Pancreas (tissue), 10 donors: ENCODE measurements at regions not wholly inside any gene's neighbourhood (a gene's known extent, or its start where the extent isn't known, plus 50 kb on each side); places are given as distances from the start of the nearest gene placed in this dataset.

Experiments used
- ATAC-seq, 4 donors: fragments of 200-7000 bp; cut with Tn5 transposase; one replicate each; pipeline versions ENCODE4 v1.8.0 to v1.9.1; 2020; ENCODE audit warnings: mild to moderate bottlenecking in 4 of 4, moderate library complexity in 4 of 4
- DNase-seq, 6 donors: peaks; one replicate each; pipeline ENCODE4 v3.0.0-alpha.2; 2020
- FAIRE-seq: peaks from 2 replicates; lab custom pipeline; 2012; peaks lifted over from hg19 to GRCh38; lab: Jason Lieb, UNC
- H3K27ac ChIP-seq, 4 donors: fragments of 200-600 bp; sonication (generic); 1 replicate in 3 of 4; 2 replicates in 1 of 4; pipeline versions ENCODE4 v1.5.0 to v1.8.0; 2020
- H3K27me3 ChIP-seq, 4 donors: fragments of 200-600 bp; one replicate each; pipeline ENCODE4 v1.8.0; 2021
- H3K36me3 ChIP-seq, 3 donors: fragments of 200-600 bp; sonication (generic) in 1 of 3; one replicate each; pipeline versions ENCODE4 v1.5.0 to v1.8.0; 2020 to 2021
- H3K4me1 ChIP-seq, 3 donors: fragments of 200-600 bp; one replicate each; pipeline ENCODE4 v1.8.0; 2021
- H3K4me3 ChIP-seq, 4 donors: fragments of 200-600 bp; sonication (generic) in 2 of 4; one replicate each; pipeline versions ENCODE4 v1.5.0 to v1.8.0; 2020 to 2021
- H3K9me3 ChIP-seq, 4 donors: fragments of 200-600 bp; one replicate each; pipeline ENCODE4 v1.8.0; 2021
- CTCF ChIP-seq, 4 donors: fragments of 200-600 bp; sonication (generic) in 3 of 4; IDR thresholded peaks; one replicate each; pipeline versions ENCODE4 v1.5.0 to v1.8.0; 2021; ENCODE audit warnings: antibody characterized with exemption in 4 of 4
- WGBS, 2 donors: extraction: QIAGEN DNeasy Blood & Tissue Kit; methylation state at CpG; one replicate each; pipeline ENCODE4 v1.1.7; 2013; 5-methylcytosine and 5-hydroxymethylcytosine counted together
- intact Hi-C, 3 donors: fragments of 100-400 bp; cut with DNase I; formaldehyde crosslinking; loops; one replicate each; pipeline versions ENCODE4 v1.11.1 to v1.14.2; 2022
- donor health status: healthy with polysubstance abuse.
- donor health status: DM: no; HTN: no; CAD: no; lungs with moderate emphysema.
- donor health status: DM: no; HTN: no; CAD: no.
- donor health status: control.
- donor health status: control.
- donor health status: Bipolar disorder and iron deficiency.
- donor health status: DM: yes; HTN: yes; CAD: no.
- donor health status: DM: no; HTN: no; CAD: no.
- donor health status: DM: no; HTN: no; CAD: no.
- donor health status: DM: yes; HTN: yes; CAD: no.

- Histone ChIP-seq H3K36me3 (no peaks in the 10 kb centered on the region), H3K27ac (no peak overlapping the region), H3K9me3 (no peaks in the 10 kb centered on the region), H3K4me1 (no peaks in the 10 kb centered on the region), H3K4me3 (no peak overlapping the region), H3K27me3 (no peaks in the 10 kb centered on the region)
- DNase-seq (no peak), FAIRE-seq (no peak), ATAC-seq (peak in 2 of 4 donors; percentile 20 to 51)
- no peak for TF ChIP-seq CTCF (IDR thresholded peaks at IDR 0.05)
- WGBS, 2 donors = 32 to 56% methylated on average over 1 of the region's 1 CpG
- intact Hi-C loops = no loop called here
These were observed 428.3 kb downstream of the DNAH5 start for GRCh38 chr5:13516195-13516594.

- H3K27me3 ChIP-seq = no peaks in the 10 kb centered on the region
- no peak for FAIRE-seq
These were observed 433.0 kb downstream of the DNAH5 start for GRCh38 chr5:13511442-13511841.

GRCh38 chr5:13510616-13511015 lies 433.9 kb downstream of the DNAH5 start:
- Histone ChIP-seq H3K4me3 (no peak overlapping the region), H3K27ac (no peak overlapping the region), H3K36me3 (no peaks in the 10 kb centered on the region), H3K4me1 (no peaks in the 10 kb centered on the region), H3K9me3 (no peaks in the 10 kb centered on the region), H3K27me3 (no peaks in the 10 kb centered on the region)
- DNase-seq = no peak
- intact Hi-C loops = no loop called here
- ATAC-seq = no peak
- TF ChIP-seq CTCF (IDR thresholded peaks at IDR 0.05) = no peak
- WGBS, 2 donors = 38 to 40% methylated on average over 4 of the region's 4 CpGs
- FAIRE-seq = no peak

More at GRCh38 chr5:13511442-13511841, 433.0 kb downstream of the DNAH5 start:
- ATAC-seq = no peak
- H3K36me3 ChIP-seq = no peaks in the 10 kb centered on the region
- H3K9me3 ChIP-seq = no peaks in the 10 kb centered on the region
- WGBS, 2 donors = 59 to 74% methylated on average over 2 of the region's 2 CpGs
- no peak overlapping the region for H3K27ac ChIP-seq
- intact Hi-C loops = no loop called here
- H3K4me3 ChIP-seq = no peak overlapping the region
- no peak for DNase-seq
- TF ChIP-seq CTCF (IDR thresholded peaks at IDR 0.05) = no peak
- H3K4me1 ChIP-seq = no peaks in the 10 kb centered on the region

GRCh38 chr5:13508559-13508958 lies 435.9 kb downstream of the DNAH5 start:
- DNase-seq = no peak
- no peak for ATAC-seq
- TF ChIP-seq CTCF (IDR thresholded peaks at IDR 0.05) = no peak
- H3K9me3 ChIP-seq = no peaks in the 10 kb centered on the region
- intact Hi-C loops = no loop called here
- no peak overlapping the region for H3K27ac ChIP-seq
- WGBS, 2 donors = 56 to 62% methylated on average over 2 of the region's 2 CpGs
- H3K27me3 ChIP-seq = no peaks in the 10 kb centered on the region
- no peaks in the 10 kb centered on the region for H3K4me1 ChIP-seq
- no peaks in the 10 kb centered on the region for H3K36me3 ChIP-seq
- no peak for FAIRE-seq
- H3K4me3 ChIP-seq = no peak overlapping the region

- intact Hi-C loops = no loop called here
- no peak for FAIRE-seq
- H3K36me3 ChIP-seq = no peaks in the 10 kb centered on the region
- no peak overlapping the region for H3K27ac ChIP-seq
- H3K4me3 ChIP-seq = no peak overlapping the region
- H3K9me3 ChIP-seq = no peaks in the 10 kb centered on the region
- DNase-seq = no peak
- 86 to 97% methylated on average over 1 of the region's 1 CpG for WGBS, 2 donors
- ATAC-seq = no peak
- no peak for TF ChIP-seq CTCF (IDR thresholded peaks at IDR 0.05)
- H3K4me1 ChIP-seq = no peaks in the 10 kb centered on the region
- no peaks in the 10 kb centered on the region for H3K27me3 ChIP-seq
These were observed 439.2 kb downstream of the DNAH5 start for GRCh38 chr5:13505326-13505725.
